HepG2 (cell line): ENCODE measurements at regions not wholly inside any gene's neighbourhood (a gene's known extent, or its start where the extent isn't known, plus 50 kb on each side); places are given as distances from the start of the nearest gene placed in this dataset.

Experiments used
- ATAC-seq: fragments of 200-7000 bp; cut with Tn5 transposase; 3 replicates; pipeline ENCODE4 v1.9.1; 2020; ENCODE audit warnings: mild to moderate bottlenecking, moderate library complexity
- BruUV-seq: library from RNA; stranded (reverse); fragments of 400-500 nt; replicated peaks from 2 replicates; lab custom pipeline; 2021; lab: Mats Ljungman, UMichigan
- CTCF ChIA-PET: fragments of 300-600 bp; formaldehyde crosslinking; extraction: SDS; loops from one replicate; lab custom pipeline; 2021; ENCODE audit warnings: low total read pairs, inconsistent platforms, low intra/inter-chr PET ratio; lab: Yijun Ruan, JAX
- POLR2A ChIA-PET: fragments of 350-600 bp; sonication (Branson Sonifier 250); formaldehyde crosslinking; loops from one replicate; lab custom pipeline; 2020; ENCODE audit warnings: antibody characterized with exemption, inconsistent platforms; lab: Yijun Ruan, JAX
- DNase-seq: peaks from one replicate; pipeline ENCODE4 v3.0.0-alpha.2; 2015; ENCODE audit warnings: low spot score
- FAIRE-seq: peaks from 3 replicates; lab custom pipeline; 2011; peaks lifted over from hg19 to GRCh38; lab: Jason Lieb, UNC
- H2AFZ ChIP-seq: one replicate; pipeline ENCODE4 v1.6.1; 2011; ENCODE audit warnings: low read length, inconsistent platforms
- H3K27ac ChIP-seq: fragments of 300-600 bp; 3 replicates; pipeline ENCODE4 v1.8.0; 2011; ENCODE audit warnings: mixed run types, mild to moderate bottlenecking, mixed read lengths, low read length, inconsistent platforms; ENCODE audit not compliant: insufficient read depth; ENCODE audit errors: extremely low read length
- H3K27me3 ChIP-seq, 2 experiments: fragments of 200-600 bp in 1 of 2; 2 replicates in 1 of 2; 3 replicates in 1 of 2; pipeline versions ENCODE4 v1.6.0 to v1.8.0; 2011; ENCODE audit warnings: low read length in 2 of 2, mild to moderate bottlenecking in 2 of 2, moderate library complexity in 2 of 2, inconsistent platforms in 1 of 2; ENCODE audit not compliant: insufficient read depth in 2 of 2, control insufficient read depth in 1 of 2
- H3K36me3 ChIP-seq, 2 experiments: fragments of 200-600 bp in 1 of 2; replicated peaks in 1 of 2; 2 replicates in 1 of 2; 3 replicates in 1 of 2; pipeline versions ENCODE4 v1.5.1 to v1.8.0; 2011; ENCODE audit warnings: low read length in 2 of 2, inconsistent platforms in 1 of 2; ENCODE audit not compliant: insufficient read depth in 2 of 2, control insufficient read depth in 1 of 2
- H3K4me1 ChIP-seq: 2 replicates; pipeline ENCODE4 v1.5.1; 2012; ENCODE audit warnings: low read length, inconsistent platforms; ENCODE audit not compliant: insufficient read depth
- H3K4me2 ChIP-seq: 2 replicates; pipeline ENCODE4 v1.6.0; 2011; ENCODE audit warnings: low read depth, low read length, inconsistent platforms
- H3K4me3 ChIP-seq, 3 experiments: fragments of 200-600 bp in 1 of 3; sonication (generic), shearing (Covaris generic) in 1 of 3; replicated peaks in 1 of 3; 2 replicates each; pipeline ENCODE4 v1.5.1; 2011 to 2016; ENCODE audit warnings: low read length in 3 of 3, inconsistent platforms in 2 of 3, low read depth in 2 of 3, mild to moderate bottlenecking in 2 of 3, control low read depth in 1 of 3, mixed read lengths in 1 of 3; ENCODE audit not compliant: insufficient read depth in 1 of 3
- H3K79me2 ChIP-seq: one replicate; pipeline ENCODE4 v1.6.1; 2011; ENCODE audit warnings: low read length, inconsistent platforms; ENCODE audit not compliant: insufficient read depth
- H3K9ac ChIP-seq: 2 replicates; pipeline ENCODE4 v1.6.0; 2011; ENCODE audit warnings: mild to moderate bottlenecking, low read depth, low read length, inconsistent platforms; ENCODE audit not compliant: insufficient read depth
- H3K9me3 ChIP-seq: 2 replicates; pipeline ENCODE4 v1.5.1; 2012; ENCODE audit warnings: mild to moderate bottlenecking, low read length
- H4K20me1 ChIP-seq: 2 replicates; pipeline ENCODE4 v1.6.0; 2011; ENCODE audit warnings: inconsistent platforms, mild to moderate bottlenecking, low read length, moderate library complexity; ENCODE audit not compliant: insufficient read depth
- ATM ChIP-seq: fragments of 450-650 bp; IDR thresholded peaks from 2 replicates; pipeline ENCODE4 v1.7.1; 2017; ENCODE audit warnings: mild to moderate bottlenecking, borderline replicate concordance
- CBX5 ChIP-seq: sonication (generic); formaldehyde crosslinking; IDR thresholded peaks from 2 replicates; pipeline ENCODE4 v1.4.0; 2020; ENCODE audit warnings: missing genetic modification reagents, borderline replicate concordance
- DR1 ChIP-seq: sonication (generic); formaldehyde crosslinking; IDR thresholded peaks from 2 replicates; pipeline ENCODE4 v1.8.0; 2021; ENCODE audit warnings: mild to moderate bottlenecking, missing genetic modification reagents, inconsistent platforms
- HNRNPK ChIP-seq: fragments of 200-400 bp; formaldehyde crosslinking; IDR thresholded peaks from 2 replicates; pipeline ENCODE4 v1.6.1; 2018; ENCODE audit warnings: low read length, low read depth, moderate library complexity, mild to moderate bottlenecking; ENCODE audit not compliant: poor library complexity, severe bottlenecking
- NCOA5 ChIP-seq: sonication (generic); formaldehyde crosslinking; IDR thresholded peaks from 2 replicates; pipeline ENCODE4 v1.4.0; 2020; ENCODE audit warnings: missing genetic modification reagents
- NONO ChIP-seq, 2 experiments: fragments of 450-650 bp in 1 of 2; sonication (generic) in 1 of 2; formaldehyde crosslinking in 1 of 2; IDR thresholded peaks in 1 of 2; conservative IDR thresholded peaks in 1 of 2; 2 replicates each; pipeline versions ENCODE4 v1.6.1 to v1.8.0; 2017 to 2022; ENCODE audit warnings: mild to moderate bottlenecking in 1 of 2, missing genetic modification reagents in 1 of 2, moderate library complexity in 1 of 2
- PHB2 ChIP-seq: fragments of 450-650 bp; IDR thresholded peaks from 2 replicates; pipeline ENCODE4 v1.6.1; 2018; ENCODE audit not compliant: partially characterized antibody
- PLRG1 ChIP-seq: fragments of 450-650 bp; conservative IDR thresholded peaks from 2 replicates; pipeline ENCODE4 v1.6.1; 2016
- PTBP1 ChIP-seq: fragments of 200-400 bp; formaldehyde crosslinking; IDR thresholded peaks from 2 replicates; pipeline ENCODE4 v1.6.1; 2018; ENCODE audit warnings: low read length, low read depth; ENCODE audit not compliant: poor library complexity, severe bottlenecking
- SOX6 ChIP-seq, 2 experiments: fragments of 450-650 bp in 1 of 2; sonication (generic) in 1 of 2; formaldehyde crosslinking in 1 of 2; IDR thresholded peaks; 2 replicates each; pipeline versions ENCODE4 v1.4.0 to v1.6.1; 2017 to 2020; ENCODE audit warnings: antibody characterized with exemption in 1 of 2, mild to moderate bottlenecking in 1 of 2, missing genetic modification reagents in 1 of 2
- TOE1 ChIP-seq: sonication (generic); formaldehyde crosslinking; IDR thresholded peaks from 2 replicates; pipeline ENCODE4 v1.4.0; 2020; ENCODE audit warnings: mild to moderate bottlenecking, missing genetic modification reagents
- ZNF282 ChIP-seq: fragments of 450-650 bp; IDR thresholded peaks from 2 replicates; pipeline ENCODE4 v1.6.1; 2018; ENCODE audit not compliant: partially characterized antibody
- ZNF446 ChIP-seq: sonication (generic); formaldehyde crosslinking; IDR thresholded peaks from 2 replicates; pipeline ENCODE4 v1.5.0; 2020; ENCODE audit warnings: mild to moderate bottlenecking, missing genetic modification reagents
- ZNF75D ChIP-seq: sonication (generic); formaldehyde crosslinking; IDR thresholded peaks from 2 replicates; pipeline ENCODE4 v1.8.1; 2023; ENCODE audit warnings: missing genetic modification reagents, mild to moderate bottlenecking, borderline replicate concordance
- WGBS: methylation state at CpG from one replicate; pipeline ENCODE4 v1.1.6; 2017; ENCODE audit warnings: low lambda C conversion rate; 5-methylcytosine and 5-hydroxymethylcytosine counted together
- in situ Hi-C: cut with HindIII; loops from 2 replicates; pipeline ENCODE4 v1.10.0; 2017; ENCODE audit warnings: low pct_unique_long_range_greater_than_20kb; ENCODE audit not compliant: extremely low pct_ligation_motif_present
- intact Hi-C: fragments of 100-400 bp; cut with micrococcal nuclease; formaldehyde crosslinking; loops from one replicate; pipeline ENCODE4 v1.10.0; 2022; ENCODE audit not compliant: unreplicated experiment
- TF ChIP-seq, protein P1 (sequence below): sonication (generic); formaldehyde crosslinking; IDR thresholded peaks from 2 replicates; pipeline ENCODE4 v1.5.0; 2020; ENCODE audit warnings: mild to moderate bottlenecking, missing genetic modification reagents, moderate library complexity

GRCh38 chr14:27190296-27190695, 592.5 kb upstream of the NOVA1 start (continued):
- TF ChIP-seq ZNF75D: no peak
- TF ChIP-seq, protein P1, sequence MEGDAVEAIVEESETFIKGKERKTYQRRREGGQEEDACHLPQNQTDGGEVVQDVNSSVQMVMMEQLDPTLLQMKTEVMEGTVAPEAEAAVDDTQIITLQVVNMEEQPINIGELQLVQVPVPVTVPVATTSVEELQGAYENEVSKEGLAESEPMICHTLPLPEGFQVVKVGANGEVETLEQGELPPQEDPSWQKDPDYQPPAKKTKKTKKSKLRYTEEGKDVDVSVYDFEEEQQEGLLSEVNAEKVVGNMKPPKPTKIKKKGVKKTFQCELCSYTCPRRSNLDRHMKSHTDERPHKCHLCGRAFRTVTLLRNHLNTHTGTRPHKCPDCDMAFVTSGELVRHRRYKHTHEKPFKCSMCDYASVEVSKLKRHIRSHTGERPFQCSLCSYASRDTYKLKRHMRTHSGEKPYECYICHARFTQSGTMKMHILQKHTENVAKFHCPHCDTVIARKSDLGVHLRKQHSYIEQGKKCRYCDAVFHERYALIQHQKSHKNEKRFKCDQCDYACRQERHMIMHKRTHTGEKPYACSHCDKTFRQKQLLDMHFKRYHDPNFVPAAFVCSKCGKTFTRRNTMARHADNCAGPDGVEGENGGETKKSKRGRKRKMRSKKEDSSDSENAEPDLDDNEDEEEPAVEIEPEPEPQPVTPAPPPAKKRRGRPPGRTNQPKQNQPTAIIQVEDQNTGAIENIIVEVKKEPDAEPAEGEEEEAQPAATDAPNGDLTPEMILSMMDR (CRISPR knock-in tag): no peak
- TF ChIP-seq DR1: no peak
- TF ChIP-seq CBX5 (CRISPR knock-in tag): no peak

GRCh38 chr14:27199272-27199671, 601.4 kb upstream of the NOVA1 start:
- Histone ChIP-seq H3K36me3 (no peaks in the 10 kb centered on the region), H3K27ac (no peak overlapping the region), H3K4me2 (no peak overlapping the region), H3K9ac (no peak overlapping the region), H4K20me1 (no peaks in the 10 kb centered on the region), H3K9me3 (peaks cover 94% of the 10 kb centered on the region), H3K79me2 (no peaks in the 10 kb centered on the region), H3K4me3 (no peak overlapping the region), H3K4me1 (no peaks in the 10 kb centered on the region), H3K27me3 (no peaks in the 10 kb centered on the region), H2AFZ (no peak overlapping the region)
- DNase-seq: no peak
- intact Hi-C loops: no loop called here
- FAIRE-seq: no peak
- in situ Hi-C loops: no loop called here
- BruUV-seq: no TSS peak
- WGBS: 1% methylated on average over 1 of the region's 2 CpGs
- TF ChIP-seq SOX6 (IDR thresholded peaks at IDR 0.05): 0 out of 2 replicates have a peak, but pooled peaks have one; percentile 54
- TF ChIP-seq SOX6 (CRISPR knock-in tag; IDR thresholded peaks at IDR 0.05): no peak
- peak; percentile 53 for TF ChIP-seq ZNF282
- peak; percentile 57 for TF ChIP-seq HNRNPK
- TF ChIP-seq NCOA5: no peak
- peak; percentile 19 for TF ChIP-seq PHB2
- TF ChIP-seq ATM: 0 out of 2 replicates have a peak, but pooled peaks have one; percentile 23
- TF ChIP-seq NONO (IDR thresholded peaks at IDR 0.05): peak; percentile 91; the same call in 1 of the 2 replicates
- TF ChIP-seq NONO (CRISPR knock-in tag; conservative IDR thresholded peaks at IDR 0.05): no peak
- TF ChIP-seq TOE1: no peak
- TF ChIP-seq ZNF446 (CRISPR knock-in tag): no peak
- no peak for TF ChIP-seq PTBP1
- TF ChIP-seq PLRG1: peak; percentile 86; the same call in 1 of the 2 replicates
- ChIA-PET POLR2A (no interaction called here), CTCF (no interaction called here)
- no peak for ATAC-seq
